Testis (tissue), 2 donors: ENCODE measurements at regions not wholly inside any gene's neighbourhood (a gene's known extent, or its start where the extent isn't known, plus 50 kb on each side); places are given as distances from the start of the nearest gene placed in this dataset.

Source experiments
- DNase-seq: peaks from one replicate; pipeline ENCODE4 v3.0.0-alpha.2; 2019
- H3K27ac ChIP-seq, 2 donors: fragments of 200-600 bp; sonication (generic); one replicate each; pipeline ENCODE4 v1.5.1; 2019
- H3K27me3 ChIP-seq: fragments of 200-600 bp; sonication (generic); one replicate; pipeline ENCODE4 v1.5.1; 2019
- H3K36me3 ChIP-seq: fragments of 200-600 bp; sonication (generic); one replicate; pipeline ENCODE4 v1.5.1; 2017; ENCODE audit warnings: low read depth; ENCODE audit errors: missing control alignments
- H3K4me1 ChIP-seq: fragments of 200-600 bp; sonication (generic); one replicate; pipeline ENCODE4 v1.5.1; 2019
- H3K4me3 ChIP-seq, 2 donors: fragments of 200-600 bp; sonication (generic); one replicate each; pipeline ENCODE4 v1.5.1; 2017 to 2019
- H3K9me3 ChIP-seq: fragments of 200-600 bp; sonication (generic); one replicate; pipeline ENCODE4 v1.5.1; 2017
- CTCF ChIP-seq, 3 experiments: fragments of 450-650 bp in 2 of 3; fragments of 200-600 bp in 1 of 3; sonication (generic) in 1 of 3; IDR thresholded peaks; one replicate each; pipeline ENCODE4 v1.5.1; 2016 to 2019; ENCODE audit warnings: antibody characterized with exemption in 3 of 3, mild to moderate bottlenecking in 2 of 3, moderate library complexity in 1 of 3
- POLR2A ChIP-seq: fragments of 450-650 bp; IDR thresholded peaks from one replicate; pipeline ENCODE4 v1.6.1; 2017; ENCODE audit warnings: antibody characterized with exemption, mild to moderate bottlenecking, moderate library complexity
- WGBS, 2 donors: methylation state at CpG; one replicate each; pipeline ENCODE4 v1.1.5; 2018; 5-methylcytosine and 5-hydroxymethylcytosine counted together
- intact Hi-C: fragments of 100-400 bp; cut with DNase I; formaldehyde crosslinking; loops from one replicate; pipeline ENCODE4 v1.15.1; 2023; ENCODE audit warnings: low total_unique reads

GRCh38 chr5:163357636-163358035 lies 79.8 kb upstream of the CCNG1 start:
- TF ChIP-seq POLR2A, result no peak
- TF ChIP-seq CTCF (IDR thresholded peaks at IDR 0.05), result no peak
- H3K9me3 ChIP-seq, result no peaks in the 10 kb centered on the region
- H3K4me3 ChIP-seq, result no peak overlapping the region
- no peak overlapping the region for H3K27ac ChIP-seq
- H3K36me3 ChIP-seq, result no peaks in the 10 kb centered on the region
- H3K4me1 ChIP-seq, result no peaks in the 10 kb centered on the region
- intact Hi-C loops, result no loop called here
- no peaks in the 10 kb centered on the region for H3K27me3 ChIP-seq
- no peak for DNase-seq
- WGBS, 2 donors, result 46 to 64% methylated on average over 2 of the region's 2 CpGs

GRCh38 chr5:163360656-163361055 lies 76.7 kb upstream of the CCNG1 start:
- Histone ChIP-seq H3K4me1 (peaks cover 7% of the 10 kb centered on the region), H3K27me3 (no peaks in the 10 kb centered on the region), H3K4me3 (no peak overlapping the region), H3K27ac (no peak overlapping the region), H3K36me3 (no peaks in the 10 kb centered on the region), H3K9me3 (no peaks in the 10 kb centered on the region)
- TF ChIP-seq POLR2A (no peak), CTCF (IDR thresholded peaks at IDR 0.05) (no peak)
- no peak for DNase-seq
- intact Hi-C loops, result no loop called here
- WGBS, 2 donors, result 77 to 80% methylated on average over 3 of the region's 3 CpGs

- H3K36me3 ChIP-seq, result no peaks in the 10 kb centered on the region
- intact Hi-C loops, result no loop called here
- 78 to 95% methylated on average over 1 of the region's 1 CpG for WGBS, 2 donors
- no peak for DNase-seq
- no peak overlapping the region for H3K4me3 ChIP-seq
- peaks cover 7% of the 10 kb centered on the region for H3K4me1 ChIP-seq
- no peaks in the 10 kb centered on the region for H3K9me3 ChIP-seq
- H3K27me3 ChIP-seq, result no peaks in the 10 kb centered on the region
- H3K27ac ChIP-seq, result no peak overlapping the region
- TF ChIP-seq CTCF (IDR thresholded peaks at IDR 0.05), result no peak
- no peak for TF ChIP-seq POLR2A
Measured at GRCh38 chr5:163361450-163361849, 75.9 kb upstream of the CCNG1 start.

- intact Hi-C loops, result no loop called here
- 32 to 51% methylated on average over 2 of the region's 2 CpGs for WGBS, 2 donors
- Histone ChIP-seq H3K4me1 (peaks cover 7% of the 10 kb centered on the region), H3K4me3 (no peak overlapping the region), H3K27me3 (no peaks in the 10 kb centered on the region), H3K27ac (no peak overlapping the region), H3K36me3 (no peaks in the 10 kb centered on the region), H3K9me3 (no peaks in the 10 kb centered on the region)
- DNase-seq, result no peak
- TF ChIP-seq CTCF (IDR thresholded peaks at IDR 0.05) (no peak), POLR2A (no peak)
Measured at GRCh38 chr5:163362840-163363371, 74.5 kb upstream of the CCNG1 start.

GRCh38 chr5:163363389-163363788 lies 74.0 kb upstream of the CCNG1 start:
- WGBS, 2 donors, result 36 to 39% methylated on average over 1 of the region's 1 CpG
- Histone ChIP-seq H3K4me1 (peaks cover 7% of the 10 kb centered on the region), H3K9me3 (no peaks in the 10 kb centered on the region), H3K36me3 (no peaks in the 10 kb centered on the region), H3K27ac (no peak overlapping the region), H3K27me3 (no peaks in the 10 kb centered on the region), H3K4me3 (no peak overlapping the region)
- TF ChIP-seq CTCF (IDR thresholded peaks at IDR 0.05), result no peak
- no peak for TF ChIP-seq POLR2A
- DNase-seq, result no peak
- intact Hi-C loops, result no loop called here
